ENCODE measurements at regions not wholly inside any gene's neighbourhood (a gene's known extent, or its start where the extent isn't known, plus 50 kb on each side); places are given as distances from the start of the nearest gene placed in this dataset.

DNA sequence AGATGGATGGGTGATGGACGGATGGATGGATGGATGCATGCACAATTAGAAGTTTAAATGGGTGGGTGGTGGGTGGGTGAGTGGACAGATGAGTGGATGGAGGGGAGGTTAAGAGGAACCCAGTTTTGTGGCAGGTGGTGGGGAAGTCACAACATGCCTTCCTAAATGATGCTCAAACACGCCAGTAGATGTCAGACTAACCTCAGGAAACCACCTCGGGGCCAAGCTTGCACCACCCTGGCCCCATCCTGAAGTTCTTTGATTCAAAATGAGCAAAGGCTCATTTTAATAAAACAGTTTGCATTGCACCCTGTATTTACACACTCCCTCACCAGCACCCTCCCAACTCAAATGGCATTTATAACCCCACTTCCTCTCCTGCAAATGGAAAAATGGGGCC is 91.4 kb upstream of the CACNA1A start:
- peak; percentile 68 for TF ChIP-seq CTCF (conservative IDR thresholded peaks at IDR 0.05; ENCODE audit: low read depth, low read length)
- no peak for TF ChIP-seq EZH2 (IDR thresholded peaks at IDR 0.05; ENCODE audit: borderline replicate concordance, low read depth, low read length, poor library complexity, severe bottlenecking)
- Histone ChIP-seq H3K4me1 (ENCODE audit: insufficient read depth, low read length, poor library complexity, severe bottlenecking) (peaks cover 5% of the 10 kb centered on the region), H3K36me3 (ENCODE audit: insufficient read depth, low read length, poor library complexity, severe bottlenecking) (no peaks in the 10 kb centered on the region), H3K9me3 (ENCODE audit: low read depth, low read length, poor library complexity, severe bottlenecking) (no peaks in the 10 kb centered on the region), H3K4me3 (ENCODE audit: low read depth, low read length, poor library complexity, severe bottlenecking) (no peak overlapping the region), H3K27ac (ENCODE audit: low read depth, low read length, poor library complexity, severe bottlenecking) (no peak overlapping the region), H3K27me3 (replicated peaks; ENCODE audit: insufficient read depth, low read depth, low read length, poor library complexity) (no peaks in the 10 kb centered on the region)
- BruUV-seq (replicated peaks) = no TSS peak
- intact Hi-C loops (cut with micrococcal nuclease; ENCODE audit: unreplicated experiment) = loop anchor here (1.0 to 10.0 kb wide), 4 partner anchors 121 to 623 kb away; partner anchors contain the start of gene MISP3
- ChIA-PET POLR2A (ENCODE audit: low non-redundant PET) (no interaction called here), CTCF (interaction anchor here (1.0 to 1.8 kb wide), 3 partner anchors 121 to 265 kb away, joined by 7 to 17 read pairs (median 9); no protein-coding TSS in a partner anchor)
- peak; percentile 82 for DNase-seq (ENCODE audit: low spot score)

GRCh38 chr19:13588957-13589833 is 82.9 kb upstream of the CACNA1A start:
- no peak overlapping the region for H3K4me3 ChIP-seq (ENCODE audit: low read depth, low read length, poor library complexity, severe bottlenecking)
- H3K36me3 ChIP-seq (ENCODE audit: insufficient read depth, low read length, poor library complexity, severe bottlenecking) = no peaks in the 10 kb centered on the region
- H3K27me3 ChIP-seq (replicated peaks; ENCODE audit: insufficient read depth, low read depth, low read length, poor library complexity) = no peaks in the 10 kb centered on the region
- no peaks in the 10 kb centered on the region for H3K4me1 ChIP-seq (ENCODE audit: insufficient read depth, low read length, poor library complexity, severe bottlenecking)
- no peak overlapping the region for H3K27ac ChIP-seq (ENCODE audit: low read depth, low read length, poor library complexity, severe bottlenecking)
- TF ChIP-seq CTCF (conservative IDR thresholded peaks at IDR 0.05; ENCODE audit: low read depth, low read length) = peak; percentile 97
- TF ChIP-seq EZH2 (IDR thresholded peaks at IDR 0.05; ENCODE audit: borderline replicate concordance, low read depth, low read length, poor library complexity, severe bottlenecking) = no peak
- intact Hi-C loops (cut with micrococcal nuclease; ENCODE audit: unreplicated experiment) = loop anchor here (1.0 kb wide), 2 partner anchors 223 to 312 kb away; no protein-coding TSS in a partner anchor
- peak; percentile 85 for DNase-seq (ENCODE audit: low spot score)
- CTCF ChIA-PET = interaction anchor here (0.6 to 1.6 kb wide), 8 partner anchors 8 to 312 kb away, joined by 3 to 7 read pairs (median 3); no protein-coding TSS in a partner anchor
- POLR2A ChIA-PET (ENCODE audit: low non-redundant PET) = no interaction called here
- BruUV-seq (replicated peaks) = no TSS peak
- H3K9me3 ChIP-seq (ENCODE audit: low read depth, low read length, poor library complexity, severe bottlenecking) = no peaks in the 10 kb centered on the region

DNA sequence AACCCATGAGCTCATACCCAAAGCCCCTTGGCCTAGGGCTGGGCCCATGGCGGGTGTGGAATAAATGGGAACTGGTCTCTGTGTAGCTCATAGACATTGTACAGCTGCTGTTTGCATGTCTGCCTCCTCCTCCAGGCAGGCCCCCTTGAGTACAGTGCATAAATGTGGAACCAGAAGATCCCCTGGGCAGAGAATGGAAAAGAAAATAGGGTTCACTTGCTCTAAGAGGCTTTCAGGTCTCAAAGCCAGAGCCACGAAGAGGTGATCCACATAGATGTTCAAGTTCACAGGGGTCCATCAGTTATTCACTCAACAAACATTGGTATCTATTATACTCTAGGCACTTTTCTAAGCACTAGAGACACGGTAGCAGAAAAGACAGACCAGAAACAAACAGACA is 79.2 kb upstream of the CACNA1A start:
- intact Hi-C loops (cut with micrococcal nuclease; ENCODE audit: unreplicated experiment) = no loop called here
- POLR2A ChIA-PET (ENCODE audit: low non-redundant PET) = no interaction called here
- Histone ChIP-seq H3K4me1 (ENCODE audit: insufficient read depth, low read length, poor library complexity, severe bottlenecking) (no peaks in the 10 kb centered on the region), H3K9me3 (ENCODE audit: low read depth, low read length, poor library complexity, severe bottlenecking) (no peaks in the 10 kb centered on the region), H3K36me3 (ENCODE audit: insufficient read depth, low read length, poor library complexity, severe bottlenecking) (no peaks in the 10 kb centered on the region), H3K27me3 (replicated peaks; ENCODE audit: insufficient read depth, low read depth, low read length, poor library complexity) (no peaks in the 10 kb centered on the region), H3K27ac (ENCODE audit: low read depth, low read length, poor library complexity, severe bottlenecking) (no peak overlapping the region), H3K4me3 (ENCODE audit: low read depth, low read length, poor library complexity, severe bottlenecking) (no peak overlapping the region)
- CTCF ChIA-PET = no interaction called here
- no TSS peak for BruUV-seq (replicated peaks)
- no peak for TF ChIP-seq CTCF (conservative IDR thresholded peaks at IDR 0.05; ENCODE audit: low read depth, low read length)
- no peak for TF ChIP-seq EZH2 (IDR thresholded peaks at IDR 0.05; ENCODE audit: borderline replicate concordance, low read depth, low read length, poor library complexity, severe bottlenecking)
- no peak for DNase-seq (ENCODE audit: low spot score)
